ENCODE measurements at regions not wholly inside any gene's neighbourhood (a gene's known extent, or its start where the extent isn't known, plus 50 kb on each side); places are given as distances from the start of the nearest gene placed in this dataset.
"Not testable (repeated sequence)": the region's sequence is repeated elsewhere in the genome, so short reads cannot be mapped to it uniquely, and the experiment has no call there.

- DNase-seq (ENCODE audit: low spot score): peak; percentile 40
Measured at GRCh38 chr21:24514081-24514733, 1093.1 kb downstream of the MRPL39 start.

GRCh38 chr21:24509131-24509530 is 1098.2 kb downstream of the MRPL39 start:
- no peak for DNase-seq (ENCODE audit: low spot score)

GRCh38 chr21:24486973-24487372 is 1120.3 kb downstream of the MRPL39 start:
- no peak for DNase-seq (ENCODE audit: low spot score)

GRCh38 chr21:24483361-24483760 is 1123.9 kb downstream of the MRPL39 start:
- DNase-seq (ENCODE audit: low spot score): not testable (repeated sequence)

GRCh38 chr21:24470852-24471251 is 1136.4 kb downstream of the MRPL39 start:
- no peak for DNase-seq (ENCODE audit: low spot score)

GRCh38 chr21:24456358-24456757 is 1150.9 kb downstream of the MRPL39 start:
- DNase-seq (ENCODE audit: low spot score): no peak

GRCh38 chr21:24450119-24450518 is 1157.2 kb downstream of the MRPL39 start:
- no peak for DNase-seq (ENCODE audit: low spot score)

GRCh38 chr21:24445517-24445916 is 1161.8 kb downstream of the MRPL39 start:
- DNase-seq (ENCODE audit: low spot score): no peak

- no peak for DNase-seq (ENCODE audit: low spot score)
Measured at GRCh38 chr21:24444736-24445135, 1162.5 kb downstream of the MRPL39 start.

GRCh38 chr21:24436236-24436635 is 1171.0 kb downstream of the MRPL39 start:
- DNase-seq (ENCODE audit: low spot score): no peak

- no peak for DNase-seq (ENCODE audit: low spot score)
Measured at GRCh38 chr21:24428591-24429199, 1178.6 kb downstream of the MRPL39 start.

GRCh38 chr21:24424776-24425175 is 1182.5 kb downstream of the MRPL39 start:
- DNase-seq (ENCODE audit: low spot score): no peak

GRCh38 chr21:24423546-24423945 is 1183.7 kb downstream of the MRPL39 start:
- DNase-seq (ENCODE audit: low spot score): no peak

- DNase-seq (ENCODE audit: low spot score): peak; percentile 9
Measured at GRCh38 chr21:24420689-24421088, 1186.6 kb downstream of the MRPL39 start.

GRCh38 chr21:24419641-24420040 is 1187.6 kb downstream of the MRPL39 start:
- DNase-seq (ENCODE audit: low spot score): not testable (repeated sequence)

GRCh38 chr21:24418671-24419070 is 1188.6 kb downstream of the MRPL39 start:
- peak; percentile 3 for DNase-seq (ENCODE audit: low spot score)

GRCh38 chr21:24411429-24411828 is 1195.9 kb downstream of the MRPL39 start:
- DNase-seq (ENCODE audit: low spot score): no peak

GRCh38 chr21:24403221-24403620 is 1204.1 kb downstream of the MRPL39 start:
- DNase-seq (ENCODE audit: low spot score): no peak

- no peak for DNase-seq (ENCODE audit: low spot score)
Measured at GRCh38 chr21:24395320-24395923, 1211.9 kb downstream of the MRPL39 start.

GRCh38 chr21:24375201-24375600 is 1232.1 kb downstream of the MRPL39 start:
- peak; percentile 69 for DNase-seq (ENCODE audit: low spot score)

GRCh38 chr21:24372506-24372905 is 1234.8 kb downstream of the MRPL39 start:
- no peak for DNase-seq (ENCODE audit: low spot score)

GRCh38 chr21:24369746-24370145 is 1237.5 kb downstream of the MRPL39 start:
- DNase-seq (ENCODE audit: low spot score): no peak

GRCh38 chr21:24369278-24369677 is 1238.0 kb downstream of the MRPL39 start:
- no peak for DNase-seq (ENCODE audit: low spot score)

- DNase-seq (ENCODE audit: low spot score): no peak
Measured at GRCh38 chr21:24367936-24368335, 1239.3 kb downstream of the MRPL39 start.

Measured in NAMALWA (cell line).